NOMO-1 treated with DMSO at 0.1 percent for 48 hours (cell line): ENCODE measurements at regions not wholly inside any gene's neighbourhood (a gene's known extent, or its start where the extent isn't known, plus 50 kb on each side); places are given as distances from the start of the nearest gene placed in this dataset.
A peak's percentile ranks its signal among the peaks of the same experiment; 100 is the strongest.

Experiments
- DNase-seq: peaks from one replicate; lab custom pipeline; 2025; ENCODE audit not compliant: unreplicated experiment; lab: John Stamatoyannopoulos, UW

GRCh38 chrX:121987835-121988234, 940.4 kb downstream of the GLUD2 start:
- DNase-seq = no peak

- DNase-seq = no peak
These were observed 956.7 kb downstream of the GLUD2 start for GRCh38 chrX:122004127-122004526.

GRCh38 chrX:122026665-122027064, 979.3 kb downstream of the GLUD2 start:
- DNase-seq = no peak

GRCh38 chrX:122046226-122046625, 998.8 kb downstream of the GLUD2 start:
- DNase-seq = no peak

GRCh38 chrX:122046815-122047214, 999.4 kb downstream of the GLUD2 start:
- DNase-seq = no peak

GRCh38 chrX:122047261-122047660, 999.9 kb downstream of the GLUD2 start:
- DNase-seq = no peak

GRCh38 chrX:122055460-122055859, 1008.0 kb downstream of the GLUD2 start:
- no peak for DNase-seq

GRCh38 chrX:122055979-122056715, 1008.7 kb downstream of the GLUD2 start:
- DNase-seq = no peak

- no peak for DNase-seq
These were observed 1028.8 kb downstream of the GLUD2 start for GRCh38 chrX:122076241-122076640.

GRCh38 chrX:122078079-122078478, 1030.7 kb downstream of the GLUD2 start:
- DNase-seq = no peak

GRCh38 chrX:122087341-122087740, 1039.9 kb downstream of the GLUD2 start:
- no peak for DNase-seq

- DNase-seq = no peak
These were observed 1044.2 kb downstream of the GLUD2 start for GRCh38 chrX:122091571-122091970.

- DNase-seq = no peak
These were observed 1045.0 kb downstream of the GLUD2 start for GRCh38 chrX:122092360-122092759.

- DNase-seq = no peak
These were observed 1045.6 kb downstream of the GLUD2 start for GRCh38 chrX:122092978-122093377.

- no peak for DNase-seq
These were observed 1047.2 kb downstream of the GLUD2 start for GRCh38 chrX:122094611-122095010.

GRCh38 chrX:122113376-122113775, 1066.0 kb downstream of the GLUD2 start:
- no peak for DNase-seq

- no peak for DNase-seq
These were observed 1066.5 kb downstream of the GLUD2 start for GRCh38 chrX:122113896-122114295.

GRCh38 chrX:122115604-122116003, 1068.2 kb downstream of the GLUD2 start:
- no peak for DNase-seq

- no peak for DNase-seq
These were observed 1064.7 kb upstream of the GRIA3 start for GRCh38 chrX:122119361-122119760.

GRCh38 chrX:122122274-122122673, 1061.8 kb upstream of the GRIA3 start:
- no peak for DNase-seq

- DNase-seq = peak; percentile 75
These were observed 1050.6 kb upstream of the GRIA3 start for GRCh38 chrX:122133478-122133877.

GRCh38 chrX:122134291-122134690, 1049.8 kb upstream of the GRIA3 start:
- DNase-seq = no peak

GRCh38 chrX:122135070-122135469, 1049.0 kb upstream of the GRIA3 start:
- no peak for DNase-seq
